Astrocyte (in vitro differentiated cells and primary cell): ENCODE measurements at regions not wholly inside any gene's neighbourhood (a gene's known extent, or its start where the extent isn't known, plus 50 kb on each side); places are given as distances from the start of the nearest gene placed in this dataset.

Experiments used
- EZH2 ChIP-seq: IDR thresholded peaks from 2 replicates; pipeline ENCODE4 v1.6.1; 2012; ENCODE audit warnings: mild to moderate bottlenecking, low read length, inconsistent platforms; ENCODE audit not compliant: insufficient read depth
- TF ChIP-seq, protein P1 (sequence below): IDR thresholded peaks from 2 replicates; pipeline ENCODE4 v1.5.1; 2011; ENCODE audit warnings: low read depth, mild to moderate bottlenecking, inconsistent platforms, low read length, moderate library complexity; ENCODE audit not compliant: insufficient read depth

DNA sequence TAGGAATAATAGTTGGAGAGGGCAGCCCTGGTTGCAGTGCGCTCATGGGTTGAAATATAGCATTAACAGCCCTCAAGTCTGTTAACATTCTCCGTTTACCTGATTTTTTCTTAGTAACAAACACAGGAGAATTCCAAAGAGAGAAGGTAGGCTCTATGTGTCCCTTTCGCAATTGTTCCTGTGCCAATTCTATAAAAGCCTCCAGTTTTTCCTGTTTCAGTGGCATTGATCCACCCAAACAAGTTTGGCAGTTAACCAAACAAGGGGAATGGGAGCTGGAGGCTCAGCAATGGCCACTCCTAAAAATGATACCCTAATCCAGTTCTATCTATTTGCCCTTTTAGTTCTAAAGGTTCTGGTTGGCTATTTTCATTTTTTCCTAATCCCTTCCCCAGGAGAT, 151.6 kb downstream of the ZNF486 start:
- TF ChIP-seq, protein P1, sequence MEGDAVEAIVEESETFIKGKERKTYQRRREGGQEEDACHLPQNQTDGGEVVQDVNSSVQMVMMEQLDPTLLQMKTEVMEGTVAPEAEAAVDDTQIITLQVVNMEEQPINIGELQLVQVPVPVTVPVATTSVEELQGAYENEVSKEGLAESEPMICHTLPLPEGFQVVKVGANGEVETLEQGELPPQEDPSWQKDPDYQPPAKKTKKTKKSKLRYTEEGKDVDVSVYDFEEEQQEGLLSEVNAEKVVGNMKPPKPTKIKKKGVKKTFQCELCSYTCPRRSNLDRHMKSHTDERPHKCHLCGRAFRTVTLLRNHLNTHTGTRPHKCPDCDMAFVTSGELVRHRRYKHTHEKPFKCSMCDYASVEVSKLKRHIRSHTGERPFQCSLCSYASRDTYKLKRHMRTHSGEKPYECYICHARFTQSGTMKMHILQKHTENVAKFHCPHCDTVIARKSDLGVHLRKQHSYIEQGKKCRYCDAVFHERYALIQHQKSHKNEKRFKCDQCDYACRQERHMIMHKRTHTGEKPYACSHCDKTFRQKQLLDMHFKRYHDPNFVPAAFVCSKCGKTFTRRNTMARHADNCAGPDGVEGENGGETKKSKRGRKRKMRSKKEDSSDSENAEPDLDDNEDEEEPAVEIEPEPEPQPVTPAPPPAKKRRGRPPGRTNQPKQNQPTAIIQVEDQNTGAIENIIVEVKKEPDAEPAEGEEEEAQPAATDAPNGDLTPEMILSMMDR, result no peak
- no peak for TF ChIP-seq EZH2
